GM21528 (cell line): ENCODE measurements at regions not wholly inside any gene's neighbourhood (a gene's known extent, or its start where the extent isn't known, plus 50 kb on each side); places are given as distances from the start of the nearest gene placed in this dataset.

Experiments used
- ATAC-seq: cut with Tn5 transposase; IDR thresholded peaks from one replicate; pipeline ENCODE4 v1.9.1; 2021; ENCODE audit warnings: mild to moderate bottlenecking, moderate library complexity; ENCODE audit not compliant: unreplicated experiment, low FRiP score

GRCh38 chr15:100781961-100782530 lies 97.6 kb upstream of the ALDH1A3 start:
- no peak for ATAC-seq

GRCh38 chr15:100783291-100783690 lies 96.3 kb upstream of the ALDH1A3 start:
- no peak for ATAC-seq

- ATAC-seq: no peak
Observed at GRCh38 chr15:100783760-100784492, 95.7 kb upstream of the ALDH1A3 start.

- no peak for ATAC-seq
Observed at GRCh38 chr15:100784493-100785180, 95.0 kb upstream of the ALDH1A3 start.

GRCh38 chr15:100785181-100786138 lies 94.2 kb upstream of the ALDH1A3 start:
- no peak for ATAC-seq

GRCh38 chr15:100786139-100786531 lies 93.5 kb upstream of the ALDH1A3 start:
- no peak for ATAC-seq

GRCh38 chr15:100786901-100787566 lies 92.6 kb upstream of the ALDH1A3 start:
- no peak for ATAC-seq

- no peak for ATAC-seq
Observed at GRCh38 chr15:100787567-100788417, 91.8 kb upstream of the ALDH1A3 start.

GRCh38 chr15:100788418-100789105 lies 91.1 kb upstream of the ALDH1A3 start:
- ATAC-seq: no peak

- ATAC-seq: no peak
Observed at GRCh38 chr15:100790786-100791265, 88.8 kb upstream of the ALDH1A3 start.

GRCh38 chr15:100794008-100794407 lies 85.6 kb upstream of the ALDH1A3 start:
- ATAC-seq: no peak

- ATAC-seq: no peak
Observed at GRCh38 chr15:100801256-100801900, 78.3 kb upstream of the ALDH1A3 start.

- ATAC-seq: no peak
Observed at GRCh38 chr15:100802421-100803170, 77.0 kb upstream of the ALDH1A3 start.

- no peak for ATAC-seq
Observed at GRCh38 chr15:100803171-100803440, 76.5 kb upstream of the ALDH1A3 start.

- ATAC-seq: no peak
Observed at GRCh38 chr15:100806157-100806556, 73.5 kb upstream of the ALDH1A3 start.

GRCh38 chr15:100807028-100807427 lies 72.6 kb upstream of the ALDH1A3 start:
- no peak for ATAC-seq

- no peak for ATAC-seq
Observed at GRCh38 chr15:100808691-100809090, 70.9 kb upstream of the ALDH1A3 start.

- no peak for ATAC-seq
Observed at GRCh38 chr15:100809151-100809550, 70.5 kb upstream of the ALDH1A3 start.
